22Rv1 (cell line): ENCODE measurements at regions not wholly inside any gene's neighbourhood (a gene's known extent, or its start where the extent isn't known, plus 50 kb on each side); places are given as distances from the start of the nearest gene placed in this dataset.

ENCODE experiments used
- CTCF ChIP-seq: fragments of 450-650 bp; IDR thresholded peaks from 2 replicates; pipeline ENCODE4 v1.5.1; 2017; ENCODE audit warnings: mild to moderate bottlenecking
- ZFX ChIP-seq: fragments of 450-650 bp; IDR thresholded peaks from 2 replicates; pipeline ENCODE4 v1.6.1; 2017; ENCODE audit warnings: antibody characterized with exemption, borderline replicate concordance

GRCh38 chr1:222187566-222188332 lies 360.2 kb downstream of the HHIPL2 start:
- TF ChIP-seq CTCF (no peak), ZFX (no peak)
